HepG2 (cell line): ENCODE measurements at regions not wholly inside any gene's neighbourhood (a gene's known extent, or its start where the extent isn't known, plus 50 kb on each side); places are given as distances from the start of the nearest gene placed in this dataset.

Experiments used
- ATAC-seq: fragments of 200-7000 bp; cut with Tn5 transposase; 3 replicates; pipeline ENCODE4 v1.9.1; 2020; ENCODE audit warnings: mild to moderate bottlenecking, moderate library complexity
- BruUV-seq: library from RNA; stranded (reverse); fragments of 400-500 nt; replicated peaks from 2 replicates; lab custom pipeline; 2021; lab: Mats Ljungman, UMichigan
- CTCF ChIA-PET: fragments of 300-600 bp; formaldehyde crosslinking; extraction: SDS; loops from one replicate; lab custom pipeline; 2021; ENCODE audit warnings: low total read pairs, inconsistent platforms, low intra/inter-chr PET ratio; lab: Yijun Ruan, JAX
- POLR2A ChIA-PET: fragments of 350-600 bp; sonication (Branson Sonifier 250); formaldehyde crosslinking; loops from one replicate; lab custom pipeline; 2020; ENCODE audit warnings: antibody characterized with exemption, inconsistent platforms; lab: Yijun Ruan, JAX
- DNase-seq: peaks from one replicate; pipeline ENCODE4 v3.0.0-alpha.2; 2015; ENCODE audit warnings: low spot score
- FAIRE-seq: peaks from 3 replicates; lab custom pipeline; 2011; peaks lifted over from hg19 to GRCh38; lab: Jason Lieb, UNC
- H2AFZ ChIP-seq: one replicate; pipeline ENCODE4 v1.6.1; 2011; ENCODE audit warnings: low read length, inconsistent platforms
- H3K27ac ChIP-seq: fragments of 300-600 bp; 3 replicates; pipeline ENCODE4 v1.8.0; 2011; ENCODE audit warnings: mixed run types, mild to moderate bottlenecking, mixed read lengths, low read length, inconsistent platforms; ENCODE audit not compliant: insufficient read depth; ENCODE audit errors: extremely low read length
- H3K27me3 ChIP-seq, 2 experiments: fragments of 200-600 bp in 1 of 2; 2 replicates in 1 of 2; 3 replicates in 1 of 2; pipeline versions ENCODE4 v1.6.0 to v1.8.0; 2011; ENCODE audit warnings: low read length in 2 of 2, mild to moderate bottlenecking in 2 of 2, moderate library complexity in 2 of 2, inconsistent platforms in 1 of 2; ENCODE audit not compliant: insufficient read depth in 2 of 2, control insufficient read depth in 1 of 2
- H3K36me3 ChIP-seq, 2 experiments: fragments of 200-600 bp in 1 of 2; replicated peaks in 1 of 2; 2 replicates in 1 of 2; 3 replicates in 1 of 2; pipeline versions ENCODE4 v1.5.1 to v1.8.0; 2011; ENCODE audit warnings: low read length in 2 of 2, inconsistent platforms in 1 of 2; ENCODE audit not compliant: insufficient read depth in 2 of 2, control insufficient read depth in 1 of 2
- H3K4me1 ChIP-seq: 2 replicates; pipeline ENCODE4 v1.5.1; 2012; ENCODE audit warnings: low read length, inconsistent platforms; ENCODE audit not compliant: insufficient read depth
- H3K4me2 ChIP-seq: 2 replicates; pipeline ENCODE4 v1.6.0; 2011; ENCODE audit warnings: low read depth, low read length, inconsistent platforms
- H3K4me3 ChIP-seq, 3 experiments: fragments of 200-600 bp in 1 of 3; sonication (generic), shearing (Covaris generic) in 1 of 3; replicated peaks in 1 of 3; 2 replicates each; pipeline ENCODE4 v1.5.1; 2011 to 2016; ENCODE audit warnings: low read length in 3 of 3, inconsistent platforms in 2 of 3, low read depth in 2 of 3, mild to moderate bottlenecking in 2 of 3, control low read depth in 1 of 3, mixed read lengths in 1 of 3; ENCODE audit not compliant: insufficient read depth in 1 of 3
- H3K79me2 ChIP-seq: one replicate; pipeline ENCODE4 v1.6.1; 2011; ENCODE audit warnings: low read length, inconsistent platforms; ENCODE audit not compliant: insufficient read depth
- H3K9ac ChIP-seq: 2 replicates; pipeline ENCODE4 v1.6.0; 2011; ENCODE audit warnings: mild to moderate bottlenecking, low read depth, low read length, inconsistent platforms; ENCODE audit not compliant: insufficient read depth
- H3K9me3 ChIP-seq: 2 replicates; pipeline ENCODE4 v1.5.1; 2012; ENCODE audit warnings: mild to moderate bottlenecking, low read length
- H4K20me1 ChIP-seq: 2 replicates; pipeline ENCODE4 v1.6.0; 2011; ENCODE audit warnings: inconsistent platforms, mild to moderate bottlenecking, low read length, moderate library complexity; ENCODE audit not compliant: insufficient read depth
- ADNP ChIP-seq: sonication (generic); formaldehyde crosslinking; IDR thresholded peaks from 2 replicates; pipeline ENCODE4 v1.4.0; 2020; ENCODE audit warnings: missing genetic modification reagents
- ATF4 ChIP-seq, 2 experiments: fragments of 450-650 bp in 1 of 2; sonication (generic) in 1 of 2; formaldehyde crosslinking; IDR thresholded peaks; 2 replicates each; pipeline versions ENCODE4 v1.5.0 to v1.8.0; 2020 to 2022; ENCODE audit warnings: mild to moderate bottlenecking in 1 of 2, missing genetic modification reagents in 1 of 2
- CEBPB ChIP-seq: IDR thresholded peaks from 2 replicates; pipeline ENCODE4 v1.6.1; 2011; ENCODE audit warnings: low read depth, low read length, improper control_type of control experiment, borderline replicate concordance
- CEBPG ChIP-seq: IDR thresholded peaks from 2 replicates; pipeline ENCODE4 v1.6.1; 2016
- KDM6A ChIP-seq: IDR thresholded peaks from 2 replicates; pipeline ENCODE4 v1.6.1; 2016; ENCODE audit warnings: low read depth
- TCF7 ChIP-seq: sonication (generic); IDR thresholded peaks from 2 replicates; pipeline ENCODE4 v1.6.1; 2016; ENCODE audit warnings: antibody characterized with exemption, low read depth
- TEAD3 ChIP-seq: optimal IDR thresholded peaks from 2 replicates; pipeline ENCODE3; 2016; ENCODE audit warnings: borderline replicate concordance
- YY1 ChIP-seq: IDR thresholded peaks from 2 replicates; pipeline ENCODE4 v1.6.1; 2011; ENCODE audit warnings: low read length, low read depth, moderate library complexity, mild to moderate bottlenecking; ENCODE audit not compliant: insufficient read depth, insufficient replicate concordance
- ZNF326 ChIP-seq: sonication (generic); formaldehyde crosslinking; IDR thresholded peaks from 2 replicates; pipeline ENCODE4 v1.4.0; 2020; ENCODE audit warnings: missing genetic modification reagents, borderline replicate concordance
- ZNF691 ChIP-seq: sonication (generic); formaldehyde crosslinking; IDR thresholded peaks from 2 replicates; pipeline ENCODE4 v1.4.0; 2020; ENCODE audit warnings: missing genetic modification reagents, low read depth, mild to moderate bottlenecking, borderline replicate concordance
- WGBS: methylation state at CpG from one replicate; pipeline ENCODE4 v1.1.6; 2017; ENCODE audit warnings: low lambda C conversion rate; 5-methylcytosine and 5-hydroxymethylcytosine counted together
- in situ Hi-C: cut with HindIII; loops from 2 replicates; pipeline ENCODE4 v1.10.0; 2017; ENCODE audit warnings: low pct_unique_long_range_greater_than_20kb; ENCODE audit not compliant: extremely low pct_ligation_motif_present
- intact Hi-C: fragments of 100-400 bp; cut with micrococcal nuclease; formaldehyde crosslinking; loops from one replicate; pipeline ENCODE4 v1.10.0; 2022; ENCODE audit not compliant: unreplicated experiment

GRCh38 chr2:122390406-122390805 is 635.0 kb downstream of the TSN start:
- BruUV-seq = no TSS peak
- Histone ChIP-seq H2AFZ (no peak overlapping the region), H3K79me2 (no peaks in the 10 kb centered on the region), H3K9me3 (peaks cover 37% of the 10 kb centered on the region), H3K4me1 (no peaks in the 10 kb centered on the region), H3K4me3 (no peak overlapping the region), H3K27me3 (no peaks in the 10 kb centered on the region), H3K27ac (no peak overlapping the region), H3K4me2 (no peak overlapping the region), H3K36me3 (no peaks in the 10 kb centered on the region), H3K9ac (no peak overlapping the region), H4K20me1 (no peaks in the 10 kb centered on the region)
- ChIA-PET POLR2A (no interaction called here), CTCF (no interaction called here)
- 0% methylated on average over 1 of the region's 1 CpG for WGBS
- in situ Hi-C loops = no loop called here
- TF ChIP-seq ATF4 (CRISPR knock-in tag; IDR thresholded peaks at IDR 0.05) = peak in 1 of 2 experiments; percentile 80; a peak in 2 of 4 replicates
- TF ChIP-seq CEBPB = peak; percentile 83
- TF ChIP-seq ADNP (CRISPR knock-in tag) = no peak
- TF ChIP-seq KDM6A = no peak
- TF ChIP-seq CEBPG = peak; percentile 49; the same call in 1 of the 2 replicates
- no peak for TF ChIP-seq YY1
- DNase-seq (no peak), ATAC-seq (no peak), FAIRE-seq (no peak)
- intact Hi-C loops = no loop called here

GRCh38 chr2:122391726-122392125 is 636.3 kb downstream of the TSN start:
- Histone ChIP-seq H3K27ac (no peak overlapping the region), H3K4me3 (no peak overlapping the region), H3K36me3 (no peaks in the 10 kb centered on the region), H2AFZ (no peak overlapping the region), H3K79me2 (no peaks in the 10 kb centered on the region), H3K9ac (no peak overlapping the region), H3K4me1 (no peaks in the 10 kb centered on the region), H3K4me2 (no peak overlapping the region), H3K27me3 (no peaks in the 10 kb centered on the region), H4K20me1 (no peaks in the 10 kb centered on the region), H3K9me3 (peaks cover 30% of the 10 kb centered on the region)
- CTCF ChIA-PET = no interaction called here
- no TSS peak for BruUV-seq
- DNase-seq (no peak), FAIRE-seq (no peak), ATAC-seq (no peak)
- intact Hi-C loops (no loop called here), in situ Hi-C loops (no loop called here)
- POLR2A ChIA-PET = no interaction called here
- TF ChIP-seq TEAD3 (CRISPR knock-in tag) (no peak), ZNF691 (no peak), TCF7 (no peak), ZNF326 (CRISPR knock-in tag) (no peak)
- 11% methylated on average over 3 of the region's 3 CpGs for WGBS
